OCI-LY3 (cell line): ENCODE measurements at regions not wholly inside any gene's neighbourhood (a gene's known extent, or its start where the extent isn't known, plus 50 kb on each side); places are given as distances from the start of the nearest gene placed in this dataset.

Experiments used
- EZH2phosphoT487 ChIP-seq: fragments of 200-600 bp; shearing (Covaris generic); IDR thresholded peaks from 2 replicates; pipeline ENCODE4 v1.6.1; 2018; ENCODE audit warnings: antibody characterized with exemption, mixed run types, low read depth
- TF ChIP-seq, protein P1 (sequence below): fragments of 200-600, 300-600 bp; sonication (generic); IDR thresholded peaks from 2 replicates; pipeline ENCODE4 v1.5.1; 2014; ENCODE audit warnings: antibody characterized with exemption, low read length, low read depth

- TF ChIP-seq, protein P1, sequence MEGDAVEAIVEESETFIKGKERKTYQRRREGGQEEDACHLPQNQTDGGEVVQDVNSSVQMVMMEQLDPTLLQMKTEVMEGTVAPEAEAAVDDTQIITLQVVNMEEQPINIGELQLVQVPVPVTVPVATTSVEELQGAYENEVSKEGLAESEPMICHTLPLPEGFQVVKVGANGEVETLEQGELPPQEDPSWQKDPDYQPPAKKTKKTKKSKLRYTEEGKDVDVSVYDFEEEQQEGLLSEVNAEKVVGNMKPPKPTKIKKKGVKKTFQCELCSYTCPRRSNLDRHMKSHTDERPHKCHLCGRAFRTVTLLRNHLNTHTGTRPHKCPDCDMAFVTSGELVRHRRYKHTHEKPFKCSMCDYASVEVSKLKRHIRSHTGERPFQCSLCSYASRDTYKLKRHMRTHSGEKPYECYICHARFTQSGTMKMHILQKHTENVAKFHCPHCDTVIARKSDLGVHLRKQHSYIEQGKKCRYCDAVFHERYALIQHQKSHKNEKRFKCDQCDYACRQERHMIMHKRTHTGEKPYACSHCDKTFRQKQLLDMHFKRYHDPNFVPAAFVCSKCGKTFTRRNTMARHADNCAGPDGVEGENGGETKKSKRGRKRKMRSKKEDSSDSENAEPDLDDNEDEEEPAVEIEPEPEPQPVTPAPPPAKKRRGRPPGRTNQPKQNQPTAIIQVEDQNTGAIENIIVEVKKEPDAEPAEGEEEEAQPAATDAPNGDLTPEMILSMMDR: no peak
- no peak for TF ChIP-seq EZH2phosphoT487
These were observed 474.6 kb downstream of the DISC1 start for GRCh38 chr1:232101231-232101630.
